GM12892 (cell line): ENCODE measurements at regions not wholly inside any gene's neighbourhood (a gene's known extent, or its start where the extent isn't known, plus 50 kb on each side); places are given as distances from the start of the nearest gene placed in this dataset.
"Not testable (repeated sequence)": the region's sequence is repeated elsewhere in the genome, so short reads cannot be mapped to it uniquely, and the experiment has no call there.

Source experiments
- DNase-seq: peaks from one replicate; pipeline ENCODE4 v3.0.0; 2011; ENCODE audit not compliant: insufficient read length
- FAIRE-seq: peaks from 2 replicates; lab custom pipeline; 2011; peaks lifted over from hg19 to GRCh38; lab: Jason Lieb, UNC
- POLR2A ChIP-seq: IDR thresholded peaks from 2 replicates; pipeline ENCODE4 v1.6.1; 2011; ENCODE audit warnings: low read depth, low read length, control low read depth
- POLR2AphosphoS5 ChIP-seq: IDR thresholded peaks from 2 replicates; pipeline ENCODE4 v1.6.1; 2011; ENCODE audit warnings: low read depth, low read length, control low read depth
- TAF1 ChIP-seq: IDR thresholded peaks from 2 replicates; pipeline ENCODE4 v1.6.1; 2011; ENCODE audit warnings: low read depth, mild to moderate bottlenecking, control low read depth, low read length, borderline replicate concordance

DNA sequence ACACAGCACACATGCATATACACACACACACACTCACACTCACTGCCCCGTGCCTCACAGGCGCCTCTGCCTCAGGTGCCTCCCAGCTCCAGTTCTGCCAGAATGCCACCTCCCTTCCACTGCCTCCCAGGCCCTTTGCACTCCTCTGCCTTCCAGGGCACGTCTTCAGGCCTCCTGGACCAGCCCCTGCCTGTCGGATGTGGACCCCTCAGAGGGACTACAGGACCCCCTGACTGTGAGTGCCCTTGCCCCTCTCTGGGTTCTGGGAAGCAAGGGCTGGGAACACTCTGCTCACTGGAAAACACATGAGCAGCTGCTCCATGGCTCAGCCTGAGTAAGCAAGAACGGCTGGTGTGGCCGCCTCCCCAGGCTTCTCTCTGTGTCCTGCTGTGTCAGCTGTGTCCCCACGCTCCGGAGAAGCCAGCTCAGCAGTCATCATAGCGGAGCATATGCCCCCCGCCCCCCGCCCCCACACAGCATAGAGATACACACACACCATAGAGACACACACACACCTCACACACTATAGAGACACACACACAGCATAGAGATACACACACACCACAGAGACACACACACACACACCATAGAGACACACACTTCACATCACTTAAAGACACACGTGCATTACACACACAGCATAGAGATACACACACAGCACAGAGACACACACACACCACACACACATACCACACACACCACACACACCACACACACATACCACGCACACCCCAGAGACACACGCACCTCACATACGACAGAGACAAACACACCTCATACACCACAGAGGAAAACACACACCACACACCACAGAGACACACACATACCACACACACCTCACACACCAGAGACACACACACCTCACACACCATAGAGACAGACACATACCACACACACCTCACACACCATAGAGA is 271.3 kb downstream of the CYRIA start:
- DNase-seq: no peak
- no peak for FAIRE-seq

DNA sequence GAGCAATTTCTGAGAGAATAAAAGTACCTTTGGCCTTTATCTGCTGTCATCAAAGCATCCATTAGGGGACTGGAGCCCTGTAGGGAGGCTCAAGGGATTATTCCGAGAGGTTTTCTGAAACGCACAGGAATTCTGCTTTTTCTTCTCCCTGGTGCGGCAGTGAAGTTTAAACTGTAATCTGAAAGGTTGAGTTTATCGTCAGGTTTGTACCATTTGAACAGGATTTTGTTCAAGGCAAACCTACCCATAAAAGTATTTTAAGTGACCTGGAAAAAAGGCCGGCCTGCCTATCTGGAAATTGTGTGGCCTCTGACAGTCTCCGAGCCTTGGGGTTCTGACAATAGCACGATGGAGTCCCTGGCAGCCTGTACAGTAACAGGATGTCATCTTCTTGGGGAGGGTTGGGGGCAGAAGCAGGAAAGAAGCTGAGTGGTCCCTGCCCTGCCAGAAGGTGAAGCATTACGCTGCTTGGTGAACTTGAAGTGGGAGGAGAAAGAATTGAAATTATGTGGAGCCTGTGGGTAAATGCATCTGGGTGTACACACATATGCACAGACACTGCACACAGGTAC is 272.0 kb downstream of the CYRIA start:
- TF ChIP-seq POLR2A (no peak), POLR2AphosphoS5 (no peak), TAF1 (no peak)
- no peak for DNase-seq
- no peak for FAIRE-seq

More for the DNA sequence above, 271.3 kb downstream of the CYRIA start:
- TF ChIP-seq TAF1 (no peak), POLR2AphosphoS5 (no peak), POLR2A (no peak)

DNA sequence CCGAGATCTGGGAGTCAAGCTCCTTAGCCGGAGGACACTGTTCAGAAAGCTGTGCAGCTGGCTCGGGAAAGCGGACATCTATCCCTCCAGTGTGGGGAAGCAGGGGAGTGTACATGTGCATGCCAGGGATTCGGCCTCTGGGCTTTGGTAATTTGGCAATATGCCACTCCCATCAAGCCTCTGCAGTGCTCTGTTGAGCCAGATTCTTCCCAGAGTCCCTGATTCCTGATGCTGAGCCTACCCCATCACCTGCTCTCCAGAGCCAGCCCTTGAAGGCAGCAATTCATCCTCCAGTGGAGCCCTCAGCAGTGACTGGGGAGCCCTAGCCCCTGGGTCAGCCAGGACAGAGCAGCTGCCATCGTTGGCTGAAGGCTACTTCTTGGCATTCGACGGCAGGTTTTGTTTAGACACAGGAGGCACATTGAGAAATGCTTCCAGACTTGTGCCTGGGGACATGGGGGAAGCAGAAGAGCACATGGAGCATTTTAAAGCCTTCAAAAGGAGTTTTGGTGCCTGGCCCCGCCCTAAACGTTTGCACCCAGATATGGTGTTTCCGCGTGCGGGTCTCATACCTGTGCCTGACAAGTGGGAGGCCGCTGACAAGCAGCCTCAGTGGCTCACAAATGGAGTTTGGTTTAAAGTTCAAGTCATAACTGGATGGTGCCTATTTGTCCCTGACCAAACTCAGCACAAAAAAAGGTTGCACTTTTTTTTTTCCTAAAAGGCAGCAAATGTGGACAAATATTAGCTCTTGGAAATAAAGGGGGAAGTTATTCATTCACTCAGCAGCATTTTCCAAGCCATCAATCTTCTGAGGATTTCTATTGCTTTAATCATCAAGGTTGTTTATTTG is 272.8 kb downstream of the CYRIA start:
- FAIRE-seq (no peak), DNase-seq (no peak)
- TF ChIP-seq TAF1 (no peak), POLR2A (no peak), POLR2AphosphoS5 (no peak)

DNA sequence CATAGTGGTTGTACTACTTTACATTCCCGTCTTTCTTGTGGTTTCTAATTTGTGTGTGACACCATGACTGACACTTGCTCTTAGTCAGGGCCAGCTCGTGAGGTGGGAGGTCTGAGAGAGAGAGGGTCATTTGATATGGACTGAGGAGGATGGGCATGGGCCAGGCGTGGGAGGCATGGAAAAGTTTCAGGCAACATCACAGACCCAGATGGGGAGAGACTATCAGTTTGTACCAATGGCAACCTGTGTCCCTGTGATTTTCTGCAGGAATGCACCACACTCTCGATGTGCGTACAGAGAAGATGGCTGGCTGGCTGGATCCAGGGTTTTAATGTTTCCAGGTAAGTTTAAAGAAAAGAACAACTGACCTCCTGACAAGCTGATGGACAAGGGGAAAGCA is 273.6 kb downstream of the CYRIA start:
- TF ChIP-seq POLR2AphosphoS5 (no peak), TAF1 (no peak), POLR2A (no peak)

DNA sequence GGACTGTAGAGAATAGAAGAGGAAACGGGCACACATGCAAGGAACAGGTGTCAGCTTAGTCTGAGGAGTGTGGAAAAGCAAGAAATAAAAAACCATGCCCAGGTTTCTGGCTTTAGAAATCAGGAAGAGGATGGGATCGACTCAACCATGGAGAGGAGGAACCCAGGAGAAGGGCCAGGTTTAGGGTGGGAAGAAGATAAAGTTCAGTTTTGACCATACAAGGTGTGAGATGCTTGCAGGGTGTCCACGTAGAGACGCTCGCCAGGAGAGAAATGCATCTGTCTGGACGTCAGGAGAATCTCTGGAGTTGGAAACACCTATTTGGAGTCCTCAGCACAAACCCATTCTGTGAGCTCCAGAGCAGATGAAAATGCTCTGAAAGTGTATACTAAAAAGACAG is 275.1 kb downstream of the CYRIA start:
- no peak for TF ChIP-seq TAF1
- TF ChIP-seq POLR2A: no peak
- no peak for TF ChIP-seq POLR2AphosphoS5
- DNase-seq (no peak), FAIRE-seq (no peak)

More for the DNA sequence above, 273.6 kb downstream of the CYRIA start:
- no peak for DNase-seq
- FAIRE-seq: no peak

DNA sequence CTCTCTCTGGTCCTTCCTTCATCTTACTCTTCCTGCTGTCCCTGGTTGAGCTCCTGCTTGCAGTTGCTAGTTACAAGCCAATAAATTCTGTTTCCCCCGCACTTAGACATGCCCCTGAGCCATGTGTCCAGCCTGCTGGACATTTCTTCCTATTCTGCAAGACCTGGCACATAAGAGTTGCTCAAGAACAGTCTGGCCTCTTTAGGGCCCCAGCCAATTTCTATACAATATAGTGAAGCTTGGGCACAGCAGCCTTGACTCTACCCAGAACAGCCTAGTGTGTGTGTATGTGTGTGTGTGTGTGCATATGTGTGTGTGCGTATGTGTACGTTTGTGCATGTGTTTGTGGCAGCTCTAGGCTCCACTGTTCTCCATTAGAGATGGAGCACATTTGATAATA is 276.0 kb downstream of the CYRIA start:
- FAIRE-seq (no peak), DNase-seq (no peak)
- TF ChIP-seq POLR2A: no peak
- TF ChIP-seq POLR2AphosphoS5: no peak

DNA sequence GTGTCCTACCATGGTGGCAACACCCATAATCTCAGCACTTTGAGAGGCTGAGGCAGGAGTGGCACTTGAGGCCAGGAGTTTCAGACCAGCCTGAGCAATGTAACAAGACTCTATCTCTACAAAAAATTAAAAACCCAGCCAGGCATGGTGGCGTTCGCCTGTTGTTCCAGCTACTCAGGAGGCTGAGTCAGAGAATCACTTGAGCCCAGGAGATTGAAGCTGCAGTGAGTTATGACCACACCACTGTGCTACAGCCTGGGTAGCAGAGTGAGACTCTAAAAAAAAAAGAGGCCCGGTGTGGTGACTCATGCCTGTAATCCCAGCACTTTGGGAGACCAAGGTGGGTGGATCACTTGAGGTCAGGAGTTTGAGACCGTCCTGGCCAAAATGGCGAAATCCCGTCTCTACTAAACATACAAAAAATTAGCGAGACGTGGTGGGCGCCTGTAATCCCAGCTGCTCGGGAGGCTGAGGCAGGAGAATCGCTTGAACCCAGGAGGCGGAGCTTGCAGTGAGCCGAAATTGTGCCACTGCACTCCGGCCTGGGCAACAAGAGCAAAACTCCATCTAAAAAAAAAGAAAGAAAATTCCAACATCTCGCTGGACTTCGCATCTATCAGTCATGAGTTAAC is 277.3 kb downstream of the CYRIA start:
- FAIRE-seq: not testable (repeated sequence)

DNA sequence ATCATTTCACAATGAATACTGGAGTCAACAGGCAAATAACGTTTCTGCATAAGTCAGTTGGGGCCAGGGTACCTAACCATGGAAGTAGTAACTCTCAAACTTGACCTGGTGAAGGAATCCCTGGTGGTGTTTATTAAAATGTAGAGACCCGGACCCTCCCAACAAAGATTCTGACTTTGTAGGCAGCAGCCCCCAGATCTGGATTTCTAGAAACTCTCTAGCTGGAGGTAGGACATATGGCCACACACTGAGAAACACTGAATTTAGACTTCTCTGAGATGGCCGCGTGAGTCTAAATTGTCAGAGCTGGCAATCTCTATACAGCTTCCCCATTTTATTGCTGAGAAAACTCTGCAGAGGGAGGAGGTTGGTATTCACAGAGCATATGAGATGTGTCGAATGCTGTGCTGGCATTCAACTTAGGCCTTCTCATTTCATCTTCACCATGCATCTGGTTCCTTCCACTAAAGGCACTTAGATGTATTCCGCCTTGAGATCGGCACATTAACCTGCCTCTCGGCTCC is 278.1 kb downstream of the CYRIA start:
- no peak for DNase-seq
- no peak for FAIRE-seq
- TF ChIP-seq POLR2AphosphoS5: no peak
- TF ChIP-seq POLR2A: no peak
- no peak for TF ChIP-seq TAF1

More for the DNA sequence above, 277.3 kb downstream of the CYRIA start:
- not testable (repeated sequence) for DNase-seq

DNA sequence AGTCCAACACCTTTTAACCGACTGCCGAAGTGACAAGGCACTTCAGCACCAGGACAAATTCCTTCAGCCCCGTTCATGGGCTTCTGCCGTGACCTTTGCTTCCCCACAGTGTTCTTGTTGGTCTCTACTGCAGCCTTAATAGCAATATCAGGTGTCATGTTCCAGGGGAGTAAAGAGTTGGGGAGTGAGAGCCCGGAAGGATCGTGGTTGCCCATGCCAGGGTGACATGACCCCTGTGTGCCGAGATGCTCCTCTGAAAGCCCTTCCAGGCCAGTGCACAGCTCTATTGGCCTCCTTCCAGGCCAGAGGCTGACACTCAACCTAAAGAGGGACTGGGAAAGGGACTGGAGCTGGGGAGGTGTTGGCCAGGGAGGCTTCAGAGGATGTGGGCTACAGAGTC is 279.2 kb downstream of the CYRIA start:
- TF ChIP-seq POLR2AphosphoS5: no peak
- no peak for TF ChIP-seq POLR2A
- no peak for TF ChIP-seq TAF1
- no peak for DNase-seq
- no peak for FAIRE-seq

DNA sequence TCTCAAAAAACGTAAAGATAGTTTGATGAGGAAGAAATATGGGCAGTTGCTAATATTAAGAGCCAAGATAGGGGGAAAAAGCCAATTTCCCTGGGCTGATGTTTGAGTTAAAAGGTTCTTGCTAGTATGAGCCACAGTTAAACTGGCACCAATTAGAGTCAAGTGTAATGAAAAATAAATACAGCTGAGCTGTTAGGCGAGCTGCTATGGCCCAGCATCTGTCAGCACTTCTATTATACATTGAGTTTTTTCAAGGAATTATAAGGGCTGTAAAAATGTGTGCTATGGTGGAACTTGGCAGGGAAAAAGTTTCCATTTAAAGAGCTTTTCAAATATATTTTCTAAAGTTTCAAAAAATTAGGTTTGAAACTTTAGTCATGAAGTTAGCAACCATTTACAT is 279.6 kb downstream of the CYRIA start:
- DNase-seq: no peak
- TF ChIP-seq POLR2A (no peak), TAF1 (no peak), POLR2AphosphoS5 (no peak)
- no peak for FAIRE-seq

DNA sequence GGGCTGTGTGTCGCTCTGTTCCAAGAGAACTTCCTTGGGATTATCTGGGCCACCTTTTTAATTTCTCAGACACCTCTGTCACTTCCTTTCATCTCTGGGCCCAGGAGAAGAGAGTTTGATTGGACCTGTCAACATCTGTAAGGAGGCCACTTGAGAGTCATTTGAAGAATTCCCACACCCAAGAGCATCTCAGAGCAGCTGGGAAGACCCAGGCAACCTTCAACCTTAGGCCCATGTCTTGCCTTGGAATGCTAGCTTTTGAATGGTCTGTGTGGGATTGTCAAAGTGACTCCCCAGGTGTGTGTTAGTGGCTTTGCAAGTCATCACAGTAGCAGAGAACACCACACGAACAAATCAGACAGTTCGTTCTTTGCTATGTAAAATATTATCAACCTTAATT is 280.3 kb downstream of the CYRIA start:
- no peak for FAIRE-seq
- DNase-seq: no peak
- no peak for TF ChIP-seq POLR2A
- no peak for TF ChIP-seq POLR2AphosphoS5
- TF ChIP-seq TAF1: no peak
